ENCODE measurements at regions not wholly inside any gene's neighbourhood (a gene's known extent, or its start where the extent isn't known, plus 50 kb on each side); places are given as distances from the start of the nearest gene placed in this dataset.

- DNase-seq, result no peak
- no peak overlapping the region for H3K27ac Mint-ChIP-seq
These were observed 56.5 kb downstream of the IRX6 start for GRCh38 chr16:55380485-55380884.

GRCh38 chr16:55384288-55385247, 60.6 kb downstream of the IRX6 start:
- Mint-ChIP-seq H3K27ac (no peak overlapping the region), H3K36me3 (ENCODE audit: low read depth) (no peaks in the 10 kb centered on the region), H3K4me1 (ENCODE audit: low read depth) (no peaks in the 10 kb centered on the region), H3K4me3 (no peak overlapping the region), H3K9me3 (no peaks in the 10 kb centered on the region), H3K27me3 (ENCODE audit: low read depth) (peaks cover 3% of the 10 kb centered on the region)
- CTCF ChIA-PET, result interaction anchor here (0.6 kb wide), 2 partner anchors 16 to 35 kb away, joined by 3 to 4 read pairs; no protein-coding TSS in a partner anchor
- intact Hi-C loops (cut with micrococcal nuclease), result no loop called here
- DNase-seq, result no peak

More at GRCh38 chr16:55380485-55380884, 56.5 kb downstream of the IRX6 start:
- no peak overlapping the region for H3K4me3 Mint-ChIP-seq
- no peaks in the 10 kb centered on the region for H3K4me1 Mint-ChIP-seq (ENCODE audit: low read depth)
- H3K9me3 Mint-ChIP-seq, result no peaks in the 10 kb centered on the region
- CTCF ChIA-PET, result no interaction called here
- intact Hi-C loops (cut with micrococcal nuclease), result no loop called here
- H3K27me3 Mint-ChIP-seq (ENCODE audit: low read depth), result peaks cover 7% of the 10 kb centered on the region
- no peaks in the 10 kb centered on the region for H3K36me3 Mint-ChIP-seq (ENCODE audit: low read depth)

GRCh38 chr16:55385359-55385758, 61.4 kb downstream of the IRX6 start:
- intact Hi-C loops (cut with micrococcal nuclease), result no loop called here
- CTCF ChIA-PET, result interaction anchor here (0.6 kb wide), 1 partner anchor 16 kb away, joined by 3 read pairs; no protein-coding TSS in a partner anchor
- Mint-ChIP-seq H3K9me3 (no peaks in the 10 kb centered on the region), H3K27ac (no peak overlapping the region), H3K27me3 (ENCODE audit: low read depth) (no peaks in the 10 kb centered on the region), H3K4me1 (ENCODE audit: low read depth) (no peaks in the 10 kb centered on the region), H3K4me3 (no peak overlapping the region), H3K36me3 (ENCODE audit: low read depth) (no peaks in the 10 kb centered on the region)
- DNase-seq, result no peak

- CTCF ChIA-PET, result no interaction called here
- DNase-seq, result no peak
- Mint-ChIP-seq H3K36me3 (ENCODE audit: low read depth) (no peaks in the 10 kb centered on the region), H3K27me3 (ENCODE audit: low read depth) (no peaks in the 10 kb centered on the region), H3K27ac (no peak overlapping the region), H3K9me3 (no peaks in the 10 kb centered on the region), H3K4me3 (no peak overlapping the region), H3K4me1 (ENCODE audit: low read depth) (no peaks in the 10 kb centered on the region)
- intact Hi-C loops (cut with micrococcal nuclease), result no loop called here
These were observed 62.7 kb downstream of the IRX6 start for GRCh38 chr16:55386534-55387296.

GRCh38 chr16:55388131-55388862, 64.3 kb downstream of the IRX6 start:
- no peak overlapping the region for H3K4me3 Mint-ChIP-seq
- no peak for DNase-seq
- intact Hi-C loops (cut with micrococcal nuclease), result no loop called here
- H3K9me3 Mint-ChIP-seq, result no peaks in the 10 kb centered on the region
- no peaks in the 10 kb centered on the region for H3K27me3 Mint-ChIP-seq (ENCODE audit: low read depth)
- H3K4me1 Mint-ChIP-seq (ENCODE audit: low read depth), result no peaks in the 10 kb centered on the region
- CTCF ChIA-PET, result no interaction called here
- no peaks in the 10 kb centered on the region for H3K36me3 Mint-ChIP-seq (ENCODE audit: low read depth)
- no peak overlapping the region for H3K27ac Mint-ChIP-seq

GRCh38 chr16:55389426-55390073, 65.5 kb downstream of the IRX6 start:
- intact Hi-C loops (cut with micrococcal nuclease), result no loop called here

GRCh38 chr16:55390630-55391237, 66.7 kb downstream of the IRX6 start:
- CTCF ChIA-PET, result no interaction called here
- intact Hi-C loops (cut with micrococcal nuclease), result no loop called here
- Mint-ChIP-seq H3K36me3 (ENCODE audit: low read depth) (no peaks in the 10 kb centered on the region), H3K27me3 (ENCODE audit: low read depth) (no peaks in the 10 kb centered on the region), H3K4me1 (ENCODE audit: low read depth) (no peaks in the 10 kb centered on the region), H3K27ac (no peak overlapping the region), H3K9me3 (no peaks in the 10 kb centered on the region), H3K4me3 (no peak overlapping the region)
- no peak for DNase-seq

More at GRCh38 chr16:55389426-55390073, 65.5 kb downstream of the IRX6 start:
- CTCF ChIA-PET, result no interaction called here
- no peaks in the 10 kb centered on the region for H3K36me3 Mint-ChIP-seq (ENCODE audit: low read depth)
- no peak overlapping the region for H3K27ac Mint-ChIP-seq
- no peak for DNase-seq
- no peak overlapping the region for H3K4me3 Mint-ChIP-seq
- H3K27me3 Mint-ChIP-seq (ENCODE audit: low read depth), result no peaks in the 10 kb centered on the region
- no peaks in the 10 kb centered on the region for H3K4me1 Mint-ChIP-seq (ENCODE audit: low read depth)
- H3K9me3 Mint-ChIP-seq, result no peaks in the 10 kb centered on the region

GRCh38 chr16:55391760-55392375, 67.9 kb downstream of the IRX6 start:
- CTCF ChIA-PET, result no interaction called here
- DNase-seq, result no peak
- Mint-ChIP-seq H3K4me1 (ENCODE audit: low read depth) (no peaks in the 10 kb centered on the region), H3K9me3 (no peaks in the 10 kb centered on the region), H3K27ac (no peak overlapping the region), H3K36me3 (ENCODE audit: low read depth) (no peaks in the 10 kb centered on the region), H3K27me3 (ENCODE audit: low read depth) (no peaks in the 10 kb centered on the region), H3K4me3 (no peak overlapping the region)
- intact Hi-C loops (cut with micrococcal nuclease), result no loop called here

- intact Hi-C loops (cut with micrococcal nuclease), result no loop called here
- Mint-ChIP-seq H3K4me1 (ENCODE audit: low read depth) (no peaks in the 10 kb centered on the region), H3K27me3 (ENCODE audit: low read depth) (no peaks in the 10 kb centered on the region), H3K9me3 (no peaks in the 10 kb centered on the region), H3K36me3 (ENCODE audit: low read depth) (no peaks in the 10 kb centered on the region), H3K27ac (no peak overlapping the region), H3K4me3 (no peak overlapping the region)
- CTCF ChIA-PET, result no interaction called here
- DNase-seq, result no peak
These were observed 68.7 kb downstream of the IRX6 start for GRCh38 chr16:55392701-55393100.

GRCh38 chr16:55393991-55394390, 70.0 kb downstream of the IRX6 start:
- Mint-ChIP-seq H3K9me3 (no peaks in the 10 kb centered on the region), H3K27me3 (ENCODE audit: low read depth) (no peaks in the 10 kb centered on the region), H3K36me3 (ENCODE audit: low read depth) (no peaks in the 10 kb centered on the region), H3K4me1 (ENCODE audit: low read depth) (no peaks in the 10 kb centered on the region), H3K4me3 (no peak overlapping the region), H3K27ac (no peak overlapping the region)
- no peak for DNase-seq
- CTCF ChIA-PET, result no interaction called here
- intact Hi-C loops (cut with micrococcal nuclease), result no loop called here

GRCh38 chr16:55398762-55399161, 74.8 kb downstream of the IRX6 start:
- H3K27ac Mint-ChIP-seq, result no peak overlapping the region
- H3K4me1 Mint-ChIP-seq (ENCODE audit: low read depth), result no peaks in the 10 kb centered on the region
- H3K4me3 Mint-ChIP-seq, result no peak overlapping the region
- peaks cover 11% of the 10 kb centered on the region for H3K27me3 Mint-ChIP-seq (ENCODE audit: low read depth)
- H3K36me3 Mint-ChIP-seq (ENCODE audit: low read depth), result no peaks in the 10 kb centered on the region
- CTCF ChIA-PET, result no interaction called here
- intact Hi-C loops (cut with micrococcal nuclease), result no loop called here
- no peak for DNase-seq
- no peaks in the 10 kb centered on the region for H3K9me3 Mint-ChIP-seq

All from activated naive CD4-positive, alpha-beta T cell treated with anti-CD3 and anti-CD28 coated beads for 36 hours (primary cell).